HPDE6-E6E7 (cell line): ENCODE measurements at regions not wholly inside any gene's neighbourhood (a gene's known extent, or its start where the extent isn't known, plus 50 kb on each side); places are given as distances from the start of the nearest gene placed in this dataset.

Experiments
- DNase-seq: peaks from one replicate; pipeline ENCODE4 v3.0.0; 2011; ENCODE audit warnings: missing footprints; ENCODE audit errors: extremely low spot score

DNA sequence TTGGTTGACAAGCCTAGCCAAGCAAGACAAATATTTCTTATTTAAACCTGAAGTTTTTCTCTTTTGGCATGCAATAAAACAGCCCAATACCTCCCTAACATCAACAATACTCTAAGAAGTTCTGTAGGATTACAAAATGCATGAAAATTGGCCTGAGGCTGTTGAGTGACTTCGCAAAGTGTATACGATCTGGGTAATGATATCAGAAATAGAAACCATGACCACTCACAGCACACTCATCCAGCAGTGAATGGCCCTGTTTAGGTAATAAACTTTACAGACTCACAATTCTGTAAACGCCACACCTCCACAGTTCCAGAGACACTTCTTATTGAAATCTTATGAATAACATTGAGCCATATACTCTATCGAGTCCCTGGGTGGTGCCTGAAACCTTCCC is 83.0 kb upstream of the NAALADL2 start:
- DNase-seq = peak; percentile 20

DNA sequence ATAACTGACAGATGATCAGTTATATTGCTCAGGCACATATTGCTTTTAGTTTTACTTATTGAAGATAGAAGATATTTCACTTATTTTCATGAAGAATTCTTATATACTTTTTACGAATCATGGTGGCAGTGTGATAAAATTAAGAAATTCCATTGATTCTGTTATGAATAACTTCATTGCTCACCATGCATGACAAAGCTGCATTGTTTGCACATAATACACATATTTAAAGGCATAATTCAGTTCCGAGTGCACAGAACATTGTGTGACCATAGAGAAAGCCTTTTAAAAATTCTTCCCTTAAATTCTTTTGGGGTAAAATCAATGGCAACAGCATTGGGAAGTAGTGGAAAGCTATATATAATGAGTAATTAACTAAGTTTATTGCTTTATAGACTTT is 82.5 kb upstream of the NAALADL2 start:
- no peak for DNase-seq

- no peak for DNase-seq
Observed at GRCh38 chr3:174777813-174778212, 81.3 kb upstream of the NAALADL2 start.

GRCh38 chr3:174783502-174783901 is 75.6 kb upstream of the NAALADL2 start:
- DNase-seq = no peak

DNA sequence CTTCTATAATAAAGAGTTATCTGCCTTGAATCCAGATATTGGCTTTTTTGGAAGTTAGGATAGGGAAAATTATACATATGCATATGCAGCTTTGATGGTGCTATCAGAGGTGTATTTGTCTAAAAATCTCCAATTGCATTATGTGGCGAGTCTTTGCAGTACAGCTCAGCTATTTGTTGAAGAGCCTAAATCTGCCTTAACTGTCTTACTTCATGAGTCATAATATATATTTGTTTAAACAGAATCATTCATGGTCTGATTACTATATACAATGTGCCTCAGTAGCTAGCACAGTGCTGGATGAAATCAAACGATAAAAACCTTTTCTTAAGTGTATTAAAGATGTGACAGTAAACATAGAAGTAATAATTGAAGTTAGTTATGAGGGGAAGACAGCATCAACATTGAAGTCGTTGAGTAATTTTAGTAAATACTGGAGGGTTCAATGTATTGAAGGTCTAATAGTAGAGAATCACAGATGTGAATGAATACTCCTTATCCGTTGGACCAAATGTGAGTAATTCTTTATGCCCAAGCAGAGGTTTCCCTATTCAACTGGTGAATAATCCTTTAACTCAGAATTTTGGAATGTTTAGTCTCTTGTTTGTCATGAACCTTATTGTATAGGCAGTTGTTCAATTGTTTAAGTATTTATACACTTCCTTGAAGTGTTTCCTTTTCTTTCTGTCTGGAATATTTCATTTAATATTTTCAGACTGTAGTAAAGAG is 74.8 kb upstream of the NAALADL2 start:
- DNase-seq = no peak

GRCh38 chr3:174786825-174787224 is 72.3 kb upstream of the NAALADL2 start:
- no peak for DNase-seq

GRCh38 chr3:174791161-174791560 is 68.0 kb upstream of the NAALADL2 start:
- no peak for DNase-seq

DNA sequence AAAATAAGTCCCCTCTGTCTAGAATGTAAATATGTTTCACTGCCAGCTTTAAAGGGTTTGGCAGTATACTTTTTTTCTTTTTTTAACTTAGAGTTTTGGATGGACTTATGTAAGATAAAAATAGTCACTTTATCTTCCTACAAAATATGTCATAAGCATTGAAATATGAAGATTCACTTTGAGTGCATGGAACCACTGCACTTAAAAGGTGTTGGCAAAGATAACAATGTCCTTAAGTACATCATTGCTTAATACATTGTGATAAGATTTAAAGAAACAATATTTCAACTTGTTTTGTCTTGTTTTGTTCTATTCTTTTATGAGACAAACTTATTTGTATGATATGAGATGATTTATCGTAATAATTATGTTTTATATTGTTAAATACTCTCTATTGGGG is 66.3 kb upstream of the NAALADL2 start:
- no peak for DNase-seq
